ENCODE measurements at regions not wholly inside any gene's neighbourhood (a gene's known extent, or its start where the extent isn't known, plus 50 kb on each side); places are given as distances from the start of the nearest gene placed in this dataset.

DNA sequence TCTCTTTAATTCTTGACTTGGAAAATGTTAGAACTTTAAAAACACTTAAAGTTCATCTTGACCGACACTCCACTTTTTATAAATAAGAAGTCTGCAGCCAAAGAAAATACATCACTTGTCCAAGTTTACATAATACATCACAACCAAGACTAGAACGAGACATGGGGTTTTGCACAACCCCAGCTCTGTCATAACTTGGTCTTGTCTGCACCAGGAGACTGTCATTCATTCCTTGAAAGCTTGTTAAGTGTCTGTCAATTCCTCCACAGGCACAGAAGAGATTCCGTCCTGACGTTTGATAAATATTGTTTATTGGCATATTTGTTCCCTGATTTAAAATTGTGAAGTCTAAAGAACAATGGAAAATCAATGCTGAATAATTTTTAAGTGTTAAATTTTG, 139.5 kb upstream of the SETBP1 start:
- DNase-seq (no peak), ATAC-seq (ENCODE audit: poor library complexity) (peak; percentile 77)
- intact Hi-C loops (cut with DNase I): no loop called here

DNA sequence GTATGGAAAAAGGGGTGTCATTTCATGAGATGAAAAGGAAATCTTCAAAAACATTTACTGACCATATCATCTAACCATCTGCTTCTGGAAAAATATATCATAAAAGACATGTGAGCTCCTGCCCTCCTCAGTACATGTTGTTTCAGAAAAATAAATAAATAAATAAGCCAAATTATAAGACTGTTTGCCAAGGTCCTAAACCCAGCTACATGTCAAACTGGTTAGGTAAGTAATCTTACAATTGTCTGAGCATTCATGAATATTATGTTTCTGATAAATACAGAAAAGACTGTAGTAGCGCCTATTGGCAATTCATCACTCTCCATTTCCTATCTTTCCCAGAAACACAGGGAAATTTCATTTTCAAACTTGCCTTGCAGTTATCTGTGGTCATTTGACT, 138.9 kb upstream of the SETBP1 start:
- no peak for ATAC-seq (ENCODE audit: poor library complexity)
- intact Hi-C loops (cut with DNase I): no loop called here
- DNase-seq: no peak

- ATAC-seq (ENCODE audit: poor library complexity): no peak
- no peak for DNase-seq
- intact Hi-C loops (cut with DNase I): no loop called here
Measured at GRCh38 chr18:44543387-44543786, 137.3 kb upstream of the SETBP1 start.

GRCh38 chr18:44545359-44545985, 135.2 kb upstream of the SETBP1 start:
- ATAC-seq (ENCODE audit: poor library complexity) (no peak), DNase-seq (no peak)
- intact Hi-C loops (cut with DNase I): no loop called here

- DNase-seq (no peak), ATAC-seq (ENCODE audit: poor library complexity) (no peak)
- intact Hi-C loops (cut with DNase I): no loop called here
Measured at GRCh38 chr18:44546954-44547353, 133.7 kb upstream of the SETBP1 start.

GRCh38 chr18:44548291-44549221, 132.1 kb upstream of the SETBP1 start:
- ATAC-seq (ENCODE audit: poor library complexity): peak; percentile 62
- peak; percentile 46 for DNase-seq
- intact Hi-C loops (cut with DNase I): no loop called here

DNA sequence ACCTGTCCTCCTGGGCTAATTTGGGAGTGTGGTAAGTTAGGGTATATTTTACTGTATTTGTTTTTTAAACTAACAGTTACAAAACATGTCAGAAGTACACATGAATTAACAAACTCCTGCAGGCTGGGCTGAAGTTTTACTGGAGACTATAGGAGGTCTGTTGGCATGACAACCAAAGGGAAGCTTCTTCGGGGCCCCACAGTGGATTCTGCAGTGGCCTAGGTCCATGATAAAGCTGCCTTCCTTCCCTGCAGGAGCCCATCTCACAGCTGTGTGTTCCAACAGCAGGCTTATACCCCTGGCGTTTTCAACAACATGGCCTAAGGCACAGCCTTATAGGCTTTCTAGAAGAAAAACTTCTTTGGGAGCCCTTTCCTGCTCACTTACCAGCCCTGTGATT, 128.0 kb upstream of the SETBP1 start:
- no peak for ATAC-seq (ENCODE audit: poor library complexity)
- intact Hi-C loops (cut with DNase I): no loop called here

GRCh38 chr18:44556296-44556695, 124.4 kb upstream of the SETBP1 start:
- intact Hi-C loops (cut with DNase I): loop anchor here (5.0 kb wide), 1 partner anchor 536 kb away; no protein-coding TSS in a partner anchor
- no peak for ATAC-seq (ENCODE audit: poor library complexity)
- DNase-seq: no peak

More for the DNA sequence above, 128.0 kb upstream of the SETBP1 start:
- DNase-seq: no peak

- intact Hi-C loops (cut with DNase I): loop anchor here (5.0 kb wide), 1 partner anchor 535 kb away; no protein-coding TSS in a partner anchor
- DNase-seq (no peak), ATAC-seq (ENCODE audit: poor library complexity) (no peak)
Measured at GRCh38 chr18:44557616-44558151, 123.0 kb upstream of the SETBP1 start.

DNA sequence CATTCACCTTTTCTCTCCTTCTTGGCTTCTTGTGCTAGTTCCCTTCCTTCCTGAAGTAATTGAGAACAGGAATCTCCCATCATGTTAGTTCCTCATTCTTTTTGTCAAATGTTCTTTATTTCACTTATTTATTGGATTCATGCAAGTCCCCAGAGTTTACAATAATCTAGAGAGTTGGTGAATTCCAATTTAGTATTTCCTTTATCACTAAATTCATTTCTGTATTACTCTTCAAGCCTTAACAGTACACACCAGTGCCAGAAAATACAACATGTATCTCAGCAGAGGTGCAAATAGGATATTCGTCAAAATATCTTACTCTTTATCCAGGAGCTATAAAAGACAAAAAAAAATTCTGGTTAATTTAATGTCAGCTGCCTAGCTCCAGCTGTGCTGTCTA, 121.9 kb upstream of the SETBP1 start:
- intact Hi-C loops (cut with DNase I): loop anchor here (5.0 kb wide), 1 partner anchor 534 kb away; no protein-coding TSS in a partner anchor
- ATAC-seq (ENCODE audit: poor library complexity) (no peak), DNase-seq (no peak)

- DNase-seq: no peak
- no peak for ATAC-seq (ENCODE audit: poor library complexity)
- intact Hi-C loops (cut with DNase I): no loop called here
Measured at GRCh38 chr18:44562986-44563385, 117.7 kb upstream of the SETBP1 start.

GRCh38 chr18:44564922-44565321, 115.8 kb upstream of the SETBP1 start:
- ATAC-seq (ENCODE audit: poor library complexity): no peak
- intact Hi-C loops (cut with DNase I): no loop called here

DNA sequence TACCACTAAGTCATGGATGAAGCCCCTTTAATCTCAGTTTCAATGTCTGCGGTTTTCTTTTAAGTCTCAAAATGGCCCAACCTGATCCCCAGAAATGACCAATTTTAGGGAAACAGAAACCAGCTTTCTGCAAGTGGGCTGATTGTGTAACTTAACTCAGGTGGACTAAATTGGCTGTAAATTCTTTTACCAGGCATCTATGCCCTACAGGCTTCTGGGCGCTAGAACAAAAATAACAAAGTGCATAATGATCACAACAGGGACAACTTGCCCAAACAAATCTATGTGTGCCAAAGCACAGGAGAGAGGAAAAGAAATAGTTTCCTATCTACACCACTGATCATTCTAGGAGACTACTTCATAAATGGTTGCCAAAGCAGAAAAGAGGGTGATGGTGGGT, 112.3 kb upstream of the SETBP1 start:
- DNase-seq: no peak
- no peak for ATAC-seq (ENCODE audit: poor library complexity)
- intact Hi-C loops (cut with DNase I): no loop called here

More at GRCh38 chr18:44564922-44565321, 115.8 kb upstream of the SETBP1 start:
- no peak for DNase-seq

DNA sequence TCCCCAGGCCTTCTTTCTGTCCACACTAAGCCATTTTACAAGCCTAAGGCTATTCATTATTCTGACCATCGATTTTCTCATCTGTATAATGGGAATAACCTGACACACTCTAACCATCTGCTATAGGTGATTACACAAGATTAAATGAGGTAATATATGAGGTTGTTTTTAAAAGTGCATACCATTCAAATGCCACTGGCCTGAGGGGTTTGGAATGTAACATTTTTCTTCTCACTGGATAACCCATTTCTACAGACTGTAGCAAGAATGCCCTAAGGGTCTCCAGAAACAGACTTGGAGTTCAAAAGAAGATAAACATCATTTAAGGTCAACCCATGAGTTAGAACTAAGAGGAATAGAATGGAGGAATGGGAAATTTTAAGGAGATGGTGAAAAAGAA, 111.7 kb upstream of the SETBP1 start:
- ATAC-seq (ENCODE audit: poor library complexity) (no peak), DNase-seq (no peak)
- intact Hi-C loops (cut with DNase I): no loop called here

DNA sequence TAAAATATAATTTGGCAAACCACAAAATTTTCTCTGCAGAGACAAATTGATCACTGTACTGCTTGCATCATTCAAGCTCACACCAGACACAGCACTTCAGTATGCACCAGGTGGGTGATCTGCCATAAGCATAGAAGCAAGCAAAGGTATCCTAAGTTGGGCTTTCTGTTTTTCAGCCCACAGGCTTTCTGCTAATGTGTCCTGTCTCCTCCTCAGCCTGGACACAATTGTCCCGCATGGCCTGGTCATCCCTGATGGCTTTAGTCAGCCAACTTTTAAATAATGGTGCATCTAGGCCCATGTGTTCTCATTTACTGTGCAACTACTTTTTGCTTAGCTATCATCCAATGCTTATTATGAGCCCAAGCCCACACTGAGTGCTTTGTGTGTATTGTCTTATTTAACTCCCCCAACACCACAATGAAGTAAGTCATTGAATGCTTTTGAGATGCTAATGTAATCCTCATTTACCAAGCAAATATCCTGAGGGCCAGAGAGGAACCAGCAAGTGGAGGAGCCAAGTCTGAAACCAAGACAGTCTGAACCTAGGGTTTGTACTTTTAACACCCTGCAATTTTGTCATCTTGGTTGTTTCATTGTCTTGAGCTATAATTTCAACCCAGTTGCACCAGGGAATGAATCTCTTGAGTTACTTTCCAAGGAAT, 111.2 kb upstream of the SETBP1 start:
- ATAC-seq (ENCODE audit: poor library complexity) (no peak), DNase-seq (no peak)
- intact Hi-C loops (cut with DNase I): loop anchor here (10.0 kb wide), 1 partner anchor 325 kb away; no protein-coding TSS in a partner anchor

- no peak for ATAC-seq (ENCODE audit: poor library complexity)
- DNase-seq: no peak
- intact Hi-C loops (cut with DNase I): loop anchor here (10.0 kb wide), 1 partner anchor 316 kb away; no protein-coding TSS in a partner anchor
Measured at GRCh38 chr18:44579028-44579702, 101.5 kb upstream of the SETBP1 start.

DNA sequence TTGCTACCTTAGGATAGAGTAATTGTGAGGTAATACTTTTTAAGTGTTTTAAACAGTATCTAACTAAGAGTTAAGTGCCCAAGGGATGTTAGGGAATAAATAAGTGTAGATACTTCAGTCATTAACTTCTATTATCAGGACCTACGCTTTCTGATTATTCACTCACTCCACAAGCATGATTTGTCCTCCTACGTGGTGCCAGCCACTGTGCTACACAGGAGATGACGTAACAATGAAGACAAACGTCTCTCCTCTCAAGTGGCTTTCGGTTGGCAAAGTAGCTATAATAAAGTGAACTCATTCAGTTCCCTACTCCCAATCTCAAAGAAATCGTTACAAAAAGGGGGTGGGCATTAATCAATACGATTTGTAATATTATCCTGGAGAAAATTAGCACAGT, 100.9 kb upstream of the SETBP1 start:
- no peak for DNase-seq
- intact Hi-C loops (cut with DNase I): loop anchor here (10.0 kb wide), 1 partner anchor 315 kb away; no protein-coding TSS in a partner anchor

GRCh38 chr18:44580159-44580558, 100.5 kb upstream of the SETBP1 start:
- ATAC-seq (ENCODE audit: poor library complexity) (no peak), DNase-seq (no peak)
- intact Hi-C loops (cut with DNase I): no loop called here

More for the DNA sequence above, 100.9 kb upstream of the SETBP1 start:
- ATAC-seq (ENCODE audit: poor library complexity): no peak

Data from Right ventricle myocardium superior (tissue), 1 donor.